HG03565 (cell line): ENCODE measurements at regions not wholly inside any gene's neighbourhood (a gene's known extent, or its start where the extent isn't known, plus 50 kb on each side); places are given as distances from the start of the nearest gene placed in this dataset.
"Not testable (repeated sequence)": the region's sequence is repeated elsewhere in the genome, so short reads cannot be mapped to it uniquely, and the experiment has no call there.

Source experiments
- ATAC-seq: cut with Tn5 transposase; IDR thresholded peaks from one replicate; pipeline ENCODE4 v1.9.1; 2021; ENCODE audit warnings: mild to moderate bottlenecking, moderate library complexity; ENCODE audit not compliant: unreplicated experiment

DNA sequence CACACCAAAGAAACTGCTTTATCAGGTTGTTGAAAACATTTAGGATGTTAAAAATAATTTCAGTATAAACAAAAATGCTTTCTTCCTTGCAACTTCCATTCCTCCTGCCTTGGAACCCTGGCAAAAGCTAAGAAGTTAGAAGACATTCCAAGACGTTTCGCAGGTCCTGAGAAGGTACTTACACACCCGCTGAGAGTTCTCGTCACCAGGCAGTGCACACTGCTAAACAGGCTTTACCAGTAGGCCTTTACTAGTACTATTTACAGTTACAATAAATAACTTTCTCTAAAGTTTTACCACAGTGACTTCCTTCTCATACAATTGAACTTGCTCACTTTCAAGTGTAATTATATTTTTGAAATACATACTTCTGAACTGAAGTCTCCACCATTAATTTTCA is 81.4 kb upstream of the RPS6KA2 start:
- no peak for ATAC-seq

- ATAC-seq, result no peak
Observed at GRCh38 chr6:166707045-166707444, 80.0 kb upstream of the RPS6KA2 start.

GRCh38 chr6:166705069-166705468 is 78.0 kb upstream of the RPS6KA2 start:
- no peak for ATAC-seq

- ATAC-seq, result no peak
Observed at GRCh38 chr6:166704171-166704570, 77.1 kb upstream of the RPS6KA2 start.

GRCh38 chr6:166703149-166703710 is 76.2 kb upstream of the RPS6KA2 start:
- ATAC-seq, result no peak

DNA sequence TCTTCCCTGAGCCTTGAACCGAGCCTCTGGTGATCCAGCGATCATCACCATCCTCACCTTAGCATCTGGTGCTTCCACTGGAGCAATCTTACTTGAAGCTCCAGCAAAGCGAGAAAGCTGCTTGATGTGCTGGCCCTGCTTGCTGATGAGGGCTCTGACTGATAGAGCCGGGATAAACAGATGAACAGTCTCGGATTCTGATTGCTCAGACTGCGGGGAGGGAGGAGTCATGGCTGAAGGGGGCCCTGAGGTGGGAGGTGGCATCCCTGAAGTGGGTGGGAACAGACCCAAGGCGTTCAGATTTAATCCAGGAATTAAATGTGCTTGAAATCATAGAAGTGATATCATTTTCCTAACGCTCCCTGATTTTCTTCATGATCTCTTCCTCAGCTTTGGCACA is 74.4 kb upstream of the RPS6KA2 start:
- ATAC-seq, result not testable (repeated sequence)

DNA sequence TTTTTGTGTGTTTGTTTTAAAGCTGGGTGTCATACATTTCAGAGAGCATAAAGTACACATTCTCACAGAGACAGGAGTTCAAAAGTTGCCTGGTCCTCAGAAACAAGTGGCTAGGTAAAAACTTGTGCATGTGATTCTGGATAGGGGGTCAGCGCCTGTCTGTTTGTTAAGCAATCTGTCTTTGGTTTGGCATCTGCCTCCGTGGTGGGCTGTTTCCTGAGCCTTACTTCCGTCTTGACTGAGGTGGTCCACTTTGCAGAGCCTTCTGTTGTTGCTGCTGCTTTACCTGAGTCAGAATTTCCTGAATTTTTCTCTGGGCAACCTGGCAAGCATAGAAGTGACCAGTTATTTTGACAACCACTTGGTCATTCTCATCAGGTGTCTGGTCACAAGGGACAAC is 73.8 kb upstream of the RPS6KA2 start:
- ATAC-seq, result not testable (repeated sequence)

- no peak for ATAC-seq
Observed at GRCh38 chr6:166697113-166697512, 70.1 kb upstream of the RPS6KA2 start.

DNA sequence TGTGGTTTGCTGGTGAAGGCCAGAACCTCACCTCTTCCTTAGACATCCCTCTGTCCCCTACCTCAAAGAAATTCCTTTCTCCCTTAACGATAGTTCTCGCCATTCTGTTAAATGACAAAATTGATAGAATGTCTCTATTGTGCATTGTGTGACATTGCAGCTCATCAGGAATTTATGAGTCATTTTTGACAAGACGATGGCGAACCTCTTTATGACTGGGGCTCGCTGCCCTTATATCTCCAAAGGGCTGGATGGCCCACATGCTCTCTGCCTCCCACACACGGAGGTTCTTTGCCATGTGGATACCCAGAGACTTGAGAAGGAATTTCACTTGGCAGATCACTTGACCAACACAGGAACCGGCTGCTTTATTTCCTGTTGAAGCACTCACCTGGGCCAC is 66.8 kb upstream of the RPS6KA2 start:
- no peak for ATAC-seq

DNA sequence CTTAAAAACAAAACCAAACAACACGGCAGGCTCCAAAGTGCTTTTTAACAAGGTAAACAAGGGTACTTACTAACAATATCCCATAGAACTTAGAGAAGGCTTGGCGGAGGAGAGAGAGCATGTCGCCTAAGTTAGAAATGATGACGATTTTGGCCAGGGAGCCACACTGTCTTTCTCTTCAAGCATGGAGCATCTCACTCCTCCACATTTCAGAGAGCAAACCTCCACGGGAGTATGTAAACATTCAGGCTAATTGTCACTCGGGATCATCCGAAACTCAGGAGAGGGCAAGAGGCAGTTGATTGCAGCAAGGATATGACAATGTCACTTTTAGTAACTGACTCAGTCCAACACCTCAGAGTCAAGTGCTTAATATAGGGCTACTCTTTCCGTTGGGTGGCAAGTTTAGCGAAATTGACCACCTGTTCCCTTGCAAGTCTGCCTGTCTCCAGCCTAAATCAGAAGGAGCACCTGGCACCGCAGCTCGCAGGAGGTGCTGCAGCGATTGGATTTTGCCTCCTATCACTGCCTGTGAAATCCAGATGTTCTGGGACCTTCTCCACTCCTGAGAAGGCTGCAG is 65.8 kb upstream of the RPS6KA2 start:
- no peak for ATAC-seq

- no peak for ATAC-seq
Observed at GRCh38 chr6:166691746-166692145, 64.7 kb upstream of the RPS6KA2 start.

DNA sequence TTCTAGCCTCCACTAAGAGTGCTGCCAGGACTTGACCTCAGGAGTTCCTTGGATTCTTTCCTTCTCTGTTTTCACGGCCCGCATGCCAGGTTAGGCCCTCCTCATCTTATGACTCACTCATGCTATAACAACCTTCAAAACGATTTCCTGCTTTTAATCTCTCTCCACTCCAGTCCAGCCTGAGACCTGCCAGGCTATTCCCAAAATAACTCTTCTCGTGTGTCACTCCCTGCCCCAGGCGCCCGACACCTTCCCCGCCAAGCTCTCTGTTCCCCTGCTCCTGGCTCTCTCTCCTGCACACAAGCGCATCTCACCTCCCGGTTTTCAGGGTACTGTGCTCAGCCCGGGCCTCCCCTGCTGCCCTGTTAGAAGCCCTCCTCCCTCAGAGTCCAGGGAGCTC is 64.1 kb upstream of the RPS6KA2 start:
- no peak for ATAC-seq

- ATAC-seq, result no peak
Observed at GRCh38 chr6:166689687-166690086, 62.6 kb upstream of the RPS6KA2 start.

GRCh38 chr6:166688901-166689300 is 61.9 kb upstream of the RPS6KA2 start:
- no peak for ATAC-seq

GRCh38 chr6:166687879-166688205 is 60.8 kb upstream of the RPS6KA2 start:
- no peak for ATAC-seq

GRCh38 chr6:166687070-166687878 is 60.2 kb upstream of the RPS6KA2 start:
- ATAC-seq, result no peak

DNA sequence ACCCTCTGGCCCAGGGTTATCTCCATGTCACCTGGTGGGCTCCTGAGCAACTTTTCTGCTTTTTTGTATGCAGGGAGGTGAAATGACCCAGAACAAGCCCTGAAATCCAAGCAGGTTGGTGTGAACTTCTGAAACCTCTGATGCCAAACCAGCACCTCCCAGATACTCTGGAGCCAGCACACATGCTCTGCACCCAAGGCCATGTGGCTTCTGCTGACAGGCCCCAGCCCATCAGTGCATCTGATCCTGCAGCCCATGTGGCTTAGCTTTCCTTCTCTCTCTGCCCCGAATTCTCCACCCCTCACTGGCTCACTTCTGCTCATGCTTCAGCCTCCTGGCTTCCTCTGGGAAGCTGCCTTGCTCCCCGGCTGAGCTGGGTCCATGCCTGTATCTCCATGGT is 59.3 kb upstream of the RPS6KA2 start:
- ATAC-seq, result no peak

GRCh38 chr6:166684866-166685265 is 57.8 kb upstream of the RPS6KA2 start:
- no peak for ATAC-seq

- ATAC-seq, result no peak
Observed at GRCh38 chr6:166684170-166684569, 57.1 kb upstream of the RPS6KA2 start.

- ATAC-seq, result no peak
Observed at GRCh38 chr6:166683477-166683876, 56.4 kb upstream of the RPS6KA2 start.

DNA sequence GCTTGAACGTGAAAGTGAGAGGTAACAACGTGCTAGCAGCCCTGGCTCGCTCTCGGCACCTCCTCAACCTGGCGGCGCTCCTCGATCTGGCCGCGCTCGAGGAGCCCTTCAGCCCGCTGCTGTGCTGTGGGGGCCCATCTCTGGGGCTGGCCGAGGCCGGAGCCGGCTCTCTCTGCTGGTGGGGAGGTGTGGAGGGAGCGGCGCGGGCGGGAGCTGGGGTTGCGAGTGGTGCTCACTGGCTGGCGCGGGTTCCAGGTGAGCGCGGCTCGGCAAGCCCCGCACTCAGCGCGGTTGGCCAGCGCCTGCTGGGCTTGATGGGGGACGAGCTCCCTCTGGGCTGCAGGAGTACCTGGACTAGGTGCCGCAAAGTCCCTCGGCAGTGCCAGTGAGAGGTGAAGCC is 52.5 kb upstream of the RPS6KA2 start:
- no peak for ATAC-seq

DNA sequence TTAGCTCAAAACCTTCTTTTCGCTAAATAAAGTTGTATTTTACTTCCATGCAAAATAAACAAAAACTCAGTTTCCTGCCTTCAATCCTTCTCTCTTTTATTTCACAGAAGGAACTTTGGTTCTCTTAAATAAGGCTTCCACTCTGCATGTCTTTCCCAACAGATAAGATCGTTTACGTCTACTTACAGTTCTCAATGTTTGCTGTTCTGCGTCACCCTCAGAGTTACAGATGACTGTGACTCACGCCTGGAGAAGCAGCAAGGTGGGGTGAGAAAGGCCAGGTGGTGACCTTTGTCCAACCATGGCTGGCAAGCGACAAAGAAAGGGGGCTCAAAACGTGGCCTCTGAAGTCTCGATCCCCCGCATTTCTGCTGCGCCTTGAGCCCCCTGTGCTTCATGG is 51.4 kb upstream of the RPS6KA2 start:
- no peak for ATAC-seq

GRCh38 chr6:166677941-166678340 is 50.9 kb upstream of the RPS6KA2 start:
- ATAC-seq, result no peak
